IPS-15b (cell line): ENCODE measurements at regions not wholly inside any gene's neighbourhood (a gene's known extent, or its start where the extent isn't known, plus 50 kb on each side); places are given as distances from the start of the nearest gene placed in this dataset.

Experiments
- H3K27me3 ChIP-seq: one replicate; pipeline ENCODE4 v1.6.1; 2013; ENCODE audit warnings: low read length; ENCODE audit not compliant: control insufficient read depth, insufficient read depth
- H3K36me3 ChIP-seq: one replicate; pipeline ENCODE4 v1.6.1; 2013; ENCODE audit warnings: low read length; ENCODE audit not compliant: control insufficient read depth, insufficient read depth
- H3K4me1 ChIP-seq: one replicate; pipeline ENCODE4 v1.6.1; 2013; ENCODE audit warnings: mild to moderate bottlenecking, low read length; ENCODE audit not compliant: control insufficient read depth, insufficient read depth
- H3K4me3 ChIP-seq: one replicate; pipeline ENCODE4 v1.5.1; 2013; ENCODE audit warnings: low read depth, low read length
- H3K9ac ChIP-seq: one replicate; pipeline ENCODE4 v1.6.1; 2013; ENCODE audit warnings: low read depth, mild to moderate bottlenecking, low read length
- H3K9me3 ChIP-seq: one replicate; pipeline ENCODE4 v1.6.1; 2013; ENCODE audit warnings: mild to moderate bottlenecking, low read length; ENCODE audit not compliant: control insufficient read depth, insufficient read depth

GRCh38 chr4:89595125-89595789, 241.7 kb downstream of the SNCA start:
- no peaks in the 10 kb centered on the region for H3K9me3 ChIP-seq
- H3K4me1 ChIP-seq, result no peaks in the 10 kb centered on the region
- no peak overlapping the region for H3K9ac ChIP-seq
- H3K36me3 ChIP-seq, result no peaks in the 10 kb centered on the region
- no peak overlapping the region for H3K4me3 ChIP-seq
- peaks cover 15% of the 10 kb centered on the region for H3K27me3 ChIP-seq

GRCh38 chr4:89590128-89590527, 246.8 kb downstream of the SNCA start:
- Histone ChIP-seq H3K36me3 (no peaks in the 10 kb centered on the region), H3K9ac (no peak overlapping the region), H3K4me3 (no peak overlapping the region), H3K27me3 (peaks cover 40% of the 10 kb centered on the region), H3K9me3 (no peaks in the 10 kb centered on the region), H3K4me1 (no peaks in the 10 kb centered on the region)

- H3K36me3 ChIP-seq, result no peaks in the 10 kb centered on the region
- H3K4me1 ChIP-seq, result no peaks in the 10 kb centered on the region
- H3K27me3 ChIP-seq, result peaks cover 40% of the 10 kb centered on the region
These were observed 248.5 kb downstream of the SNCA start for GRCh38 chr4:89588421-89588820.

GRCh38 chr4:89587364-89587763, 249.6 kb downstream of the SNCA start:
- H3K4me1 ChIP-seq, result no peaks in the 10 kb centered on the region
- no peak overlapping the region for H3K9ac ChIP-seq
- H3K27me3 ChIP-seq, result peaks cover 40% of the 10 kb centered on the region
- no peaks in the 10 kb centered on the region for H3K36me3 ChIP-seq
- H3K4me3 ChIP-seq, result no peak overlapping the region
- no peaks in the 10 kb centered on the region for H3K9me3 ChIP-seq

More at GRCh38 chr4:89588421-89588820, 248.5 kb downstream of the SNCA start:
- no peak overlapping the region for H3K4me3 ChIP-seq
- no peaks in the 10 kb centered on the region for H3K9me3 ChIP-seq
- no peak overlapping the region for H3K9ac ChIP-seq

GRCh38 chr4:89586864-89587263, 250.1 kb downstream of the SNCA start:
- Histone ChIP-seq H3K4me3 (no peak overlapping the region), H3K4me1 (no peaks in the 10 kb centered on the region), H3K36me3 (no peaks in the 10 kb centered on the region), H3K9me3 (no peaks in the 10 kb centered on the region), H3K9ac (no peak overlapping the region), H3K27me3 (peaks cover 40% of the 10 kb centered on the region)

GRCh38 chr4:89586318-89586717, 250.6 kb downstream of the SNCA start:
- Histone ChIP-seq H3K27me3 (peaks cover 35% of the 10 kb centered on the region), H3K4me1 (no peaks in the 10 kb centered on the region), H3K4me3 (no peak overlapping the region), H3K9me3 (no peaks in the 10 kb centered on the region), H3K9ac (no peak overlapping the region), H3K36me3 (no peaks in the 10 kb centered on the region)

- Histone ChIP-seq H3K9ac (no peak overlapping the region), H3K9me3 (no peaks in the 10 kb centered on the region), H3K4me3 (no peak overlapping the region), H3K27me3 (peaks cover 3% of the 10 kb centered on the region), H3K4me1 (no peaks in the 10 kb centered on the region), H3K36me3 (no peaks in the 10 kb centered on the region)
These were observed 254.0 kb downstream of the SNCA start for GRCh38 chr4:89582756-89583505.

GRCh38 chr4:89579771-89580170, 257.2 kb downstream of the SNCA start:
- Histone ChIP-seq H3K9ac (no peak overlapping the region), H3K36me3 (no peaks in the 10 kb centered on the region), H3K4me3 (no peak overlapping the region), H3K9me3 (no peaks in the 10 kb centered on the region), H3K4me1 (no peaks in the 10 kb centered on the region), H3K27me3 (no peaks in the 10 kb centered on the region)

- Histone ChIP-seq H3K4me1 (peaks cover 5% of the 10 kb centered on the region), H3K9ac (no peak overlapping the region)
These were observed 260.7 kb downstream of the SNCA start for GRCh38 chr4:89576246-89576645.

GRCh38 chr4:89575840-89576239, 261.1 kb downstream of the SNCA start:
- Histone ChIP-seq H3K27me3 (no peaks in the 10 kb centered on the region), H3K4me1 (peaks cover 5% of the 10 kb centered on the region), H3K9ac (no peak overlapping the region), H3K4me3 (no peak overlapping the region), H3K36me3 (no peaks in the 10 kb centered on the region), H3K9me3 (no peaks in the 10 kb centered on the region)

More at GRCh38 chr4:89576246-89576645, 260.7 kb downstream of the SNCA start:
- Histone ChIP-seq H3K36me3 (no peaks in the 10 kb centered on the region), H3K4me3 (no peak overlapping the region), H3K27me3 (no peaks in the 10 kb centered on the region), H3K9me3 (no peaks in the 10 kb centered on the region)

- Histone ChIP-seq H3K9ac (no peak overlapping the region), H3K27me3 (no peaks in the 10 kb centered on the region), H3K9me3 (no peaks in the 10 kb centered on the region), H3K4me3 (no peak overlapping the region), H3K4me1 (peaks cover 5% of the 10 kb centered on the region), H3K36me3 (no peaks in the 10 kb centered on the region)
These were observed 262.8 kb downstream of the SNCA start for GRCh38 chr4:89574176-89574575.

- Histone ChIP-seq H3K9me3 (no peaks in the 10 kb centered on the region), H3K36me3 (no peaks in the 10 kb centered on the region), H3K9ac (no peak overlapping the region), H3K27me3 (no peaks in the 10 kb centered on the region), H3K4me1 (peaks cover 5% of the 10 kb centered on the region), H3K4me3 (no peak overlapping the region)
These were observed 263.3 kb downstream of the SNCA start for GRCh38 chr4:89573656-89574055.
